Cardiac muscle cell (in vitro differentiated cells and primary cell): ENCODE measurements at regions not wholly inside any gene's neighbourhood (a gene's known extent, or its start where the extent isn't known, plus 50 kb on each side); places are given as distances from the start of the nearest gene placed in this dataset.
"Not testable (repeated sequence)": the region's sequence is repeated elsewhere in the genome, so short reads cannot be mapped to it uniquely, and the experiment has no call there.

ENCODE experiments used
- DNase-seq, 2 donors: peaks; one replicate each; pipeline versions ENCODE4 v3.0.0 to v3.0.0-alpha.2; 2010 to 2017; ENCODE audit warnings: low read depth in 1 of 2, low spot score in 1 of 2
- H3K27ac ChIP-seq: fragments of 200-600 bp; sonication (generic); 2 replicates; pipeline ENCODE4 v1.5.1; 2016
- H3K27me3 ChIP-seq: fragments of 200-600 bp; sonication (generic); 2 replicates; pipeline ENCODE4 v1.6.0; 2016; ENCODE audit warnings: control low read depth
- H3K36me3 ChIP-seq: fragments of 200-600 bp; sonication (generic); 2 replicates; pipeline ENCODE4 v1.5.1; 2016; ENCODE audit warnings: control low read depth
- H3K4me1 ChIP-seq: fragments of 200-600 bp; sonication (generic); 2 replicates; pipeline ENCODE4 v1.8.1; 2017; ENCODE audit warnings: low read depth, mild to moderate bottlenecking, mixed run types
- H3K4me3 ChIP-seq: fragments of 200-600 bp; sonication (generic); 2 replicates; pipeline ENCODE4 v1.5.1; 2016; ENCODE audit warnings: mild to moderate bottlenecking
- H3K9me3 ChIP-seq: fragments of 200-600 bp; sonication (generic); 2 replicates; pipeline ENCODE4 v1.5.1; 2017; ENCODE audit warnings: low read depth, mild to moderate bottlenecking, control low read depth
- CTCF ChIP-seq: IDR thresholded peaks from 2 replicates; pipeline ENCODE4 v1.5.1; 2012; ENCODE audit warnings: low read depth, mild to moderate bottlenecking, low read length

- Histone ChIP-seq H3K36me3 (no peaks in the 10 kb centered on the region), H3K4me3 (no peak overlapping the region), H3K27me3 (no peaks in the 10 kb centered on the region), H3K4me1 (no peaks in the 10 kb centered on the region), H3K9me3 (no peaks in the 10 kb centered on the region), H3K27ac (no peak overlapping the region)
- no peak for TF ChIP-seq CTCF
- no peak for DNase-seq
These were observed 1534.0 kb upstream of the SPRY2 start for GRCh38 chr13:81874681-81875661.

- H3K4me3 ChIP-seq, result no peak overlapping the region
- no peaks in the 10 kb centered on the region for H3K9me3 ChIP-seq
- DNase-seq, result no peak
- no peak overlapping the region for H3K27ac ChIP-seq
- no peaks in the 10 kb centered on the region for H3K36me3 ChIP-seq
- no peak for TF ChIP-seq CTCF
- no peaks in the 10 kb centered on the region for H3K27me3 ChIP-seq
- no peaks in the 10 kb centered on the region for H3K4me1 ChIP-seq
These were observed 1533.3 kb upstream of the SPRY2 start for GRCh38 chr13:81874253-81874652.

- no peaks in the 10 kb centered on the region for H3K9me3 ChIP-seq
- H3K27me3 ChIP-seq, result no peaks in the 10 kb centered on the region
- DNase-seq, result peak in 1 of 2 donors; percentile 45
- H3K4me1 ChIP-seq, result no peaks in the 10 kb centered on the region
- H3K27ac ChIP-seq, result no peak overlapping the region
- TF ChIP-seq CTCF, result no peak
- no peak overlapping the region for H3K4me3 ChIP-seq
- no peaks in the 10 kb centered on the region for H3K36me3 ChIP-seq
These were observed 1531.7 kb upstream of the SPRY2 start for GRCh38 chr13:81872581-81872980.

GRCh38 chr13:81871751-81872325 lies 1530.9 kb upstream of the SPRY2 start:
- H3K4me3 ChIP-seq, H3K27ac ChIP-seq, H3K27me3 ChIP-seq, H3K9me3 ChIP-seq, H3K36me3 ChIP-seq, DNase-seq, H3K4me1 ChIP-seq: not testable (repeated sequence)

GRCh38 chr13:81848291-81848690 lies 1507.4 kb upstream of the SPRY2 start:
- H3K9me3 ChIP-seq, result no peaks in the 10 kb centered on the region
- H3K4me1 ChIP-seq, result no peaks in the 10 kb centered on the region
- DNase-seq, result no peak
- H3K27ac ChIP-seq, result no peak overlapping the region
- TF ChIP-seq CTCF, result no peak
- no peaks in the 10 kb centered on the region for H3K36me3 ChIP-seq
- no peaks in the 10 kb centered on the region for H3K27me3 ChIP-seq
- H3K4me3 ChIP-seq, result no peak overlapping the region

GRCh38 chr13:81846771-81847170 lies 1505.8 kb upstream of the SPRY2 start:
- no peak for DNase-seq
- no peak overlapping the region for H3K27ac ChIP-seq
- no peak for TF ChIP-seq CTCF
- H3K4me3 ChIP-seq, result no peak overlapping the region
- no peaks in the 10 kb centered on the region for H3K4me1 ChIP-seq
- no peaks in the 10 kb centered on the region for H3K36me3 ChIP-seq
- no peaks in the 10 kb centered on the region for H3K27me3 ChIP-seq
- no peaks in the 10 kb centered on the region for H3K9me3 ChIP-seq
